GM12891 (cell line): ENCODE measurements at regions not wholly inside any gene's neighbourhood (a gene's known extent, or its start where the extent isn't known, plus 50 kb on each side); places are given as distances from the start of the nearest gene placed in this dataset.

Source experiments
- PAX5 ChIP-seq: IDR thresholded peaks from 2 replicates; pipeline ENCODE4 v1.6.1; 2011; ENCODE audit warnings: low read length, moderate library complexity, mild to moderate bottlenecking; ENCODE audit not compliant: insufficient read depth, severe bottlenecking
- POLR2A ChIP-seq: IDR thresholded peaks from 2 replicates; pipeline ENCODE4 v1.6.1; 2011; ENCODE audit warnings: low read depth, low read length, control low read depth
- POLR2AphosphoS5 ChIP-seq: IDR thresholded peaks from 2 replicates; pipeline ENCODE4 v1.6.1; 2011; ENCODE audit warnings: low read depth, low read length, control low read depth
- POU2F2 ChIP-seq: IDR thresholded peaks from 2 replicates; pipeline ENCODE4 v1.6.1; 2011; ENCODE audit warnings: low read depth, mild to moderate bottlenecking, control low read depth, low read length, moderate library complexity
- SPI1 ChIP-seq: IDR thresholded peaks from 2 replicates; pipeline ENCODE4 v1.6.1; 2011; ENCODE audit warnings: low read depth, low read length, control low read depth
- TAF1 ChIP-seq: IDR thresholded peaks from 2 replicates; pipeline ENCODE4 v1.6.1; 2011; ENCODE audit warnings: low read depth, low read length, control low read depth

DNA sequence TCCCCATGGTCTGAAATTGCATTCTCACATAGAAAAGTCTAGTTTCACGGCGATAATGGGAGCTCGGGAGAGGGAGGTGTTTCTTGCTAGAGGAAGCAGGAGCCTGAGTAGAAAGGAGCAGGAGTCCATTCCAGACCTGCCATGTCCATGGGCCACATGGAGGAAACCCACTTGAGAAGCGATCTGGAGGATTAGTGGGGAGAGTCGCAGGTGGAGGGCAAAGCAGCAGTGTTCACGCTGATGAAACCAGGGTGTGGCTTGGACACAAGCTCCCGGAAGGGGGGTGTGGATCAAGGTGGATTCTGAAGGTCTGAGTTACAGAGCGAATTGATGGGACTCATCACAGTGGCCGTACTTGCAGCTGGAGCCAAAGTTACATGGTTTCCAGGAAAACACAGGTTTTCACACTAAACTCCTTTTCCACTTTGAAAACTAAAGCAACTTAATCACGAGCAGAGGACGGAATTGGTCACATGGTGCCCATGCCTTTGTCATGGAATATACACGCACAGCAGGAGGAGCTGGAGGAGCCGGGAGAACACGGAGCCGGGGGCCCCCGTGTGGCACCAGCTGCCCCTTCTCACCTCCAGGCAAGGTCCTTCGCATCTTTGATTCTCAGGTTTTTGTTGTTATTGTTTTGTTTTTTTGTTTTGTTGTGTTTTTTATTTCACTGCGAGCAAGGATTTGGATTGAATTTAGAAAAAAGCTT is 255.1 kb upstream of the MYT1L start:
- TF ChIP-seq POLR2A (no peak), POLR2AphosphoS5 (no peak), SPI1 (no peak), PAX5 (no peak), TAF1 (no peak), POU2F2 (no peak)
